SK-N-MC (cell line): ENCODE measurements at regions not wholly inside any gene's neighbourhood (a gene's known extent, or its start where the extent isn't known, plus 50 kb on each side); places are given as distances from the start of the nearest gene placed in this dataset.

ENCODE experiments used
- EZH2 ChIP-seq: fragments of 200-600 bp; sonication (generic); IDR thresholded peaks from one replicate; pipeline ENCODE4 v1.6.1; 2017; ENCODE audit warnings: antibody characterized with exemption
- POLR2AphosphoS5 ChIP-seq: IDR thresholded peaks from 2 replicates; pipeline ENCODE4 v1.6.1; 2012; ENCODE audit warnings: mild to moderate bottlenecking, low read depth, low read length, borderline replicate concordance

GRCh38 chr1:221847676-221848075 lies 105.8 kb upstream of the DUSP10 start:
- TF ChIP-seq EZH2: no peak
- no peak for TF ChIP-seq POLR2AphosphoS5
